KMS-11 (cell line): ENCODE measurements at regions not wholly inside any gene's neighbourhood (a gene's known extent, or its start where the extent isn't known, plus 50 kb on each side); places are given as distances from the start of the nearest gene placed in this dataset.

Experiments used
- H2AFZ ChIP-seq: fragments of 200-600 bp; sonication (generic); 2 replicates; pipeline ENCODE4 v1.6.1; 2016; ENCODE audit warnings: antibody characterized with exemption, mixed run types, low read depth
- H3K27ac ChIP-seq: fragments of 200-600 bp; sonication (generic); 2 replicates; pipeline ENCODE4 v1.6.1; 2016; ENCODE audit warnings: mild to moderate bottlenecking, mixed run types
- H3K27me3 ChIP-seq: fragments of 200-600 bp; sonication (generic); 2 replicates; pipeline ENCODE4 v1.6.1; 2017; ENCODE audit warnings: mild to moderate bottlenecking, low read depth, mixed run types, moderate library complexity; ENCODE audit not compliant: insufficient read depth
- H3K36me3 ChIP-seq: fragments of 200-600 bp; sonication (generic); 2 replicates; pipeline ENCODE4 v1.6.1; 2017; ENCODE audit warnings: mild to moderate bottlenecking, mixed run types; ENCODE audit not compliant: insufficient read depth
- H3K4me1 ChIP-seq: fragments of 200-600 bp; sonication (generic); 2 replicates; pipeline ENCODE4 v1.6.1; 2016; ENCODE audit warnings: mild to moderate bottlenecking, low read depth, mixed run types; ENCODE audit not compliant: poor library complexity, severe bottlenecking
- H3K4me2 ChIP-seq: fragments of 200-600 bp; sonication (generic); 2 replicates; pipeline ENCODE4 v1.7.0; 2016; ENCODE audit warnings: mild to moderate bottlenecking, mixed run types
- H3K4me3 ChIP-seq: fragments of 200-600 bp; sonication (generic); IDR thresholded peaks from 2 replicates; pipeline ENCODE4 v1.6.1; 2017; ENCODE audit warnings: low read depth, low read length, mixed read lengths; ENCODE audit not compliant: insufficient read depth
- H3K79me2 ChIP-seq: fragments of 200-600 bp; sonication (generic); 2 replicates; pipeline ENCODE4 v1.6.1; 2016; ENCODE audit warnings: low read depth, mixed run types; ENCODE audit not compliant: insufficient read depth
- H3K9ac ChIP-seq: fragments of 200-600 bp; sonication (generic); 2 replicates; pipeline ENCODE4 v1.6.1; 2016; ENCODE audit warnings: mild to moderate bottlenecking, mixed run types
- H4K20me1 ChIP-seq: fragments of 200-600 bp; sonication (generic); 2 replicates; pipeline ENCODE4 v1.6.1; 2016; ENCODE audit warnings: mild to moderate bottlenecking, mixed run types; ENCODE audit not compliant: insufficient read depth
- CTCF ChIP-seq: fragments of 200-600 bp; sonication (generic); conservative IDR thresholded peaks from 2 replicates; pipeline ENCODE4 v1.6.1; 2017; ENCODE audit warnings: low read depth, mild to moderate bottlenecking, antibody characterized with exemption, low read length, moderate library complexity, mixed read lengths

GRCh38 chr4:124868495-124868894 lies 156.0 kb upstream of the ANKRD50 start:
- Histone ChIP-seq H3K36me3 (no peaks in the 10 kb centered on the region), H3K4me2 (no peak overlapping the region), H4K20me1 (no peaks in the 10 kb centered on the region), H2AFZ (no peak overlapping the region), H3K9ac (no peak overlapping the region), H3K27ac (no peak overlapping the region), H3K27me3 (no peaks in the 10 kb centered on the region), H3K79me2 (no peaks in the 10 kb centered on the region), H3K4me1 (no peaks in the 10 kb centered on the region), H3K4me3 (no peak overlapping the region)
- no peak for TF ChIP-seq CTCF

DNA sequence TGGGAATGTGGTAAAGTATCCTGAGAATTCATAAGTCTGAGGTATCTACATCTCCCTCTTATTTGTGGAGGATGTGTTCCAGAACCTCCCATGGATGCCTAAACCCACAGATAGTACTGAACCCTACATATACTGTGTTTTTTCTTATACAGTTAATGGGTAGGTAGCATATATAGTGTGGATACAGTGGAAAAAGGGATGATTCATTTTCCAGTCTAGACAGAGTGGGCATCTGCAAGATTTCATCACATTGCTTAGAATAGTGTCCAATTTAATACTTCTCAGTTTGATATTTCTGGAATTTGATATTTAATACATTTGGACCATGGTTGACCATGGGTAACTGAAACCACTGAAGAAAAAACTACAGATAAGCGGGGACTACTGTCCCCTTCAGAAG lies 155.0 kb upstream of the ANKRD50 start:
- Histone ChIP-seq H3K4me3 (no peak overlapping the region), H3K27me3 (no peaks in the 10 kb centered on the region), H3K9ac (no peak overlapping the region), H3K79me2 (no peaks in the 10 kb centered on the region), H3K4me2 (no peak overlapping the region), H2AFZ (no peak overlapping the region), H3K36me3 (no peaks in the 10 kb centered on the region), H3K27ac (no peak overlapping the region), H3K4me1 (no peaks in the 10 kb centered on the region), H4K20me1 (no peaks in the 10 kb centered on the region)
- TF ChIP-seq CTCF, result no peak

GRCh38 chr4:124866301-124866700 lies 153.8 kb upstream of the ANKRD50 start:
- H4K20me1 ChIP-seq, result no peaks in the 10 kb centered on the region
- no peak overlapping the region for H3K27ac ChIP-seq
- H3K4me3 ChIP-seq, result no peak overlapping the region
- no peak overlapping the region for H2AFZ ChIP-seq
- no peak overlapping the region for H3K9ac ChIP-seq
- TF ChIP-seq CTCF, result no peak
- no peaks in the 10 kb centered on the region for H3K79me2 ChIP-seq
- no peaks in the 10 kb centered on the region for H3K27me3 ChIP-seq
- no peaks in the 10 kb centered on the region for H3K36me3 ChIP-seq
- no peaks in the 10 kb centered on the region for H3K4me1 ChIP-seq
- no peak overlapping the region for H3K4me2 ChIP-seq

- Histone ChIP-seq H3K36me3 (no peaks in the 10 kb centered on the region), H3K4me1 (no peaks in the 10 kb centered on the region), H3K79me2 (no peaks in the 10 kb centered on the region), H3K27me3 (no peaks in the 10 kb centered on the region), H4K20me1 (no peaks in the 10 kb centered on the region), H3K4me2 (no peak overlapping the region), H2AFZ (no peak overlapping the region), H3K4me3 (no peak overlapping the region), H3K9ac (no peak overlapping the region), H3K27ac (no peak overlapping the region)
- TF ChIP-seq CTCF, result no peak
These were observed 150.6 kb upstream of the ANKRD50 start for GRCh38 chr4:124863040-124863545.
